ENCODE measurements at regions not wholly inside any gene's neighbourhood (a gene's known extent, or its start where the extent isn't known, plus 50 kb on each side); places are given as distances from the start of the nearest gene placed in this dataset.

GRCh38 chr5:44932922-44933585 is 124.3 kb downstream of the MRPS30 start:
- no peak for TF ChIP-seq EZH2 (IDR thresholded peaks at IDR 0.05)
- no peak for TF ChIP-seq EZH2phosphoT487 (IDR thresholded peaks at IDR 0.05)
- TF ChIP-seq CTCF (IDR thresholded peaks at IDR 0.05), result no peak

All from neural progenitor cell (in vitro differentiated cells).